ENCODE measurements at regions not wholly inside any gene's neighbourhood (a gene's known extent, or its start where the extent isn't known, plus 50 kb on each side); places are given as distances from the start of the nearest gene placed in this dataset.

DNA sequence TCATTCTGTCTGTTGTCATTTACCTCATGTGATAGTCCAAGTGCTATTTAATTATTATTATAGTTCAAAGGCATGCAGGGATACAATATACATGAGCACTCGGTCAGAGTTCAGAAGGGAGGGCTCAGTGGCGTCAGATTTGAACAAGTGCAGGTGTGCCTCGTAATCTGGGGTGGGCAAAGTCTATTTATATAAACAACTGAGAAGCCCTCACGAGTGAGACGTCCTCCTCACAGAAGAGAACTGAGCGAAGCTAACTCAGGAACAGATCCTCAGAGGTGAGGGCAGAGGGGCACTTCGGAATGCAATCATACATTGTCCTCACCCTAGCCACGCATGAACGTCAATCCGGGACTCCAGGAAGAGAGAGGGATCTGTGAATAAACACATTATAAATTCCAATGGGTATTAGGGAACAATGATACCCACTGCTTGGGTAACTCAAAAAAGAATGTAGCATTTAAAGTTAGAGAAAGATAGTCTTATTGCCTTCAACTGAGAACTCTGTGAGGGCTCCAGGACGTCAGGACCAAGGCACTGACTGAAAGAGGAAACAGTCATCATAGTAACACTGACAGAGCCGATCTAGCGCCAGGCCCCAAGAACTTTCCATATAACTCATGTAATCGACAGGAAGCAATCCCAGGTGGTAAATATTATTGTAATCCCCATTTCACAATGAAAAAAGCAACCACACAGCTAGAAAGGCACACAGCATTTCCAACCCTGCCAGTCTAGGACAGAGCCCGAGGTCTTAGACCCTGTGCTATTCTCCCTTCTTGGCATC is 127.1 kb upstream of the B3GALT2 start:
- TF ChIP-seq, protein P1, sequence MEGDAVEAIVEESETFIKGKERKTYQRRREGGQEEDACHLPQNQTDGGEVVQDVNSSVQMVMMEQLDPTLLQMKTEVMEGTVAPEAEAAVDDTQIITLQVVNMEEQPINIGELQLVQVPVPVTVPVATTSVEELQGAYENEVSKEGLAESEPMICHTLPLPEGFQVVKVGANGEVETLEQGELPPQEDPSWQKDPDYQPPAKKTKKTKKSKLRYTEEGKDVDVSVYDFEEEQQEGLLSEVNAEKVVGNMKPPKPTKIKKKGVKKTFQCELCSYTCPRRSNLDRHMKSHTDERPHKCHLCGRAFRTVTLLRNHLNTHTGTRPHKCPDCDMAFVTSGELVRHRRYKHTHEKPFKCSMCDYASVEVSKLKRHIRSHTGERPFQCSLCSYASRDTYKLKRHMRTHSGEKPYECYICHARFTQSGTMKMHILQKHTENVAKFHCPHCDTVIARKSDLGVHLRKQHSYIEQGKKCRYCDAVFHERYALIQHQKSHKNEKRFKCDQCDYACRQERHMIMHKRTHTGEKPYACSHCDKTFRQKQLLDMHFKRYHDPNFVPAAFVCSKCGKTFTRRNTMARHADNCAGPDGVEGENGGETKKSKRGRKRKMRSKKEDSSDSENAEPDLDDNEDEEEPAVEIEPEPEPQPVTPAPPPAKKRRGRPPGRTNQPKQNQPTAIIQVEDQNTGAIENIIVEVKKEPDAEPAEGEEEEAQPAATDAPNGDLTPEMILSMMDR (conservative IDR thresholded peaks at IDR 0.05; ENCODE audit: control insufficient read depth, insufficient read depth, low read depth, low read length) = no peak
- no peak for DNase-seq (ENCODE audit: low read depth)
- no peak overlapping the region for H3K4me3 ChIP-seq (ENCODE audit: control insufficient read depth, low read depth, low read length)

GRCh38 chr1:193312432-193312831 is 126.0 kb upstream of the B3GALT2 start:
- no peak overlapping the region for H3K4me3 ChIP-seq (ENCODE audit: control insufficient read depth, low read depth, low read length)
- TF ChIP-seq, protein P1 (conservative IDR thresholded peaks at IDR 0.05; ENCODE audit: control insufficient read depth, insufficient read depth, low read depth, low read length) = no peak
- no peak for DNase-seq (ENCODE audit: low read depth)

- H3K4me3 ChIP-seq (ENCODE audit: control insufficient read depth, low read depth, low read length) = no peak overlapping the region
- TF ChIP-seq, protein P1 (conservative IDR thresholded peaks at IDR 0.05; ENCODE audit: control insufficient read depth, insufficient read depth, low read depth, low read length) = no peak
- DNase-seq (ENCODE audit: low read depth) = no peak
Observed at GRCh38 chr1:193311226-193311948, 125.0 kb upstream of the B3GALT2 start.

DNA sequence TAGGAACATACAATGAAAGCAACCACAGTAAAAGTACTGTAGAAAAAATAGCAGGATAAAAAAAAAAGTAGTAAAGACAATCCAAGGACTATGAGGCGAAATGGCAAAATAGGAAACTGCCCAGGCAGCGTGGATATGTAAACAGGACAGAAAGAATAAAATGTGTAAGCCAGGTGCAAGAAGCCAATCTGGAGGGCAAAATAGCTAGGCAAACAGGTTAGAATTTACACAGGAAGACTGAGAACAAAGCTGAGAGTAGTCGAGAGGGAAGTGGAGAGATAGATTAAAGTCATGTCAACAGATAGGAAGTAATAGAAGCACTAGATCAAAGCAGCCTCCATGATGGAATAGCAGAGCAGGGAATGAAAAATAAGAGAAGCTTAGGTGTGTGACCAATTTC is 124.2 kb upstream of the B3GALT2 start:
- H3K4me3 ChIP-seq (ENCODE audit: control insufficient read depth, low read depth, low read length) = no peak overlapping the region
- TF ChIP-seq, protein P1 (conservative IDR thresholded peaks at IDR 0.05; ENCODE audit: control insufficient read depth, insufficient read depth, low read depth, low read length) = no peak

GRCh38 chr1:193309936-193310475 is 123.6 kb upstream of the B3GALT2 start:
- H3K4me3 ChIP-seq (ENCODE audit: control insufficient read depth, low read depth, low read length) = no peak overlapping the region
- no peak for DNase-seq (ENCODE audit: low read depth)
- TF ChIP-seq, protein P1 (conservative IDR thresholded peaks at IDR 0.05; ENCODE audit: control insufficient read depth, insufficient read depth, low read depth, low read length) = no peak

More for the DNA sequence above, 124.2 kb upstream of the B3GALT2 start:
- DNase-seq (ENCODE audit: low read depth) = no peak

DNA sequence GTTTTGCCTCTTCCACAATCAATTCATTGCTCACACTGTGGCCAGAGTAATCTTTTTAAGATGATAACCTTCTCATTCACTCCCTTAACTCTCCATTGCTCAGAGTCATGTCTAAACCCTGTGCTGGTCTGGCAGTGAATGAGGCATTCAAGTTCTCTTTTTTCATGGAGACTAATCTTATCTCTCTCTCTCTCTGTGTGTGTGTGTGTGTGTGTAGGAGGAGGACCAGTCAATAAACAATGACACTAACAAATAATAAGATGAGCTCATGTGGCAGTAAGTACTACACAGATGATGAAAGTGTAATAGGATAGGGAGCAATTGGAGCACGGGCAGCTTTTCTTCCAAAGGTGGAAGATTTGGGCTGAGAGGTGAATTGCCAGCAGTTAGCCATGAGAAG is 122.0 kb upstream of the B3GALT2 start:
- H3K4me3 ChIP-seq (ENCODE audit: control insufficient read depth, low read depth, low read length) = no peak overlapping the region
- TF ChIP-seq, protein P1 (conservative IDR thresholded peaks at IDR 0.05; ENCODE audit: control insufficient read depth, insufficient read depth, low read depth, low read length) = no peak
- DNase-seq (ENCODE audit: low read depth) = no peak
